ENCODE measurements at regions not wholly inside any gene's neighbourhood (a gene's known extent, or its start where the extent isn't known, plus 50 kb on each side); places are given as distances from the start of the nearest gene placed in this dataset.
A peak's percentile ranks its signal among the peaks of the same experiment; 100 is the strongest.

- TF ChIP-seq GATA3 (IDR thresholded peaks at IDR 0.05; ENCODE audit: low read depth, low read length) (no peak), GATA2 (IDR thresholded peaks at IDR 0.05; ENCODE audit: low read depth, low read length) (no peak)
These were observed 135.0 kb downstream of the URI1 start for GRCh38 chr19:30076751-30077670.

- TF ChIP-seq GATA3 (IDR thresholded peaks at IDR 0.05; ENCODE audit: low read depth, low read length) (no peak), GATA2 (IDR thresholded peaks at IDR 0.05; ENCODE audit: low read depth, low read length) (no peak)
These were observed 135.9 kb downstream of the URI1 start for GRCh38 chr19:30077851-30078355.

- no peak for TF ChIP-seq GATA3 (IDR thresholded peaks at IDR 0.05; ENCODE audit: low read depth, low read length)
- TF ChIP-seq GATA2 (IDR thresholded peaks at IDR 0.05; ENCODE audit: low read depth, low read length), result no peak
These were observed 136.4 kb downstream of the URI1 start for GRCh38 chr19:30078381-30078910.

DNA sequence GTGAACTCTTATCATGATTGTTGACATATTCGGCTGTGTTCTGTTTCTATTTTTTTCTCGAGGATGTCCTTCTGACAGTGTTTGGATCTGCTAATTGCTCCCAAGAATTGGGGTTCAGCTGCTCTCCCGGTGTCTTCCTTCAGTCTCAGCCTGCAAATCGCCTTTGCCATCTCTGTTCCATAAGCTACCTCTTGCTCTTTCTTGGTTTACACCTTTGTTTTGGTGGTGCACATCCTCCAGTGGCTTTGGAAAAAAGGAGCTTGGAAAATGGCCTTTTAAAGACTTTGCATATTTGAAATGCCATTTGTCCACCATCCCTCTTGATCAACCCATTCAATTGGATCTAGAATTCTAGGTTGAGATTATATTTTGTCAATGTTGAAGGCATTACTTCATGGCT, 137.2 kb downstream of the URI1 start:
- TF ChIP-seq GATA2 (IDR thresholded peaks at IDR 0.05; ENCODE audit: low read depth, low read length) (no peak), GATA3 (IDR thresholded peaks at IDR 0.05; ENCODE audit: low read depth, low read length) (no peak)

DNA sequence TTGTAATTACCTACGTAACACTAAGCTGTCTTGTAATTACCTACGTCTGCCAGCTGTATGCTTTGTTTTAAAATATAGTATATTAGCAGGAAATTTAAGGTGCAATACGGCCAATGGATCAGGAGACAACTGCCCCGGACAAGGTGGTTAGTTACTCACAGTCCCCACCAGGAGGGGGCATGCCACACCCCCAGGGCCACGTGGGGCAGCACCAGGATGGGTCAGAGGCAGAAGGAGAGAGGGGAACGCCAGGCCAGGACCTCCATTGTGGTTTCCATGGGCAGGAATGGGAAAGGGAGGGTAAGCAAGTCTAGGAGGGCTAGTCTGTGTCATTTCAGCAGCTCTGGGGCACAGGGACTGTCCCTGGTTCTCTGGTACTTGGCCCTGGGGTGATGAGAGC, 140.1 kb downstream of the URI1 start:
- no peak for TF ChIP-seq GATA3 (IDR thresholded peaks at IDR 0.05; ENCODE audit: low read depth, low read length)

- TF ChIP-seq GATA2 (IDR thresholded peaks at IDR 0.05; ENCODE audit: low read depth, low read length), result no peak
- no peak for TF ChIP-seq GATA3 (IDR thresholded peaks at IDR 0.05; ENCODE audit: low read depth, low read length)
These were observed 140.6 kb downstream of the URI1 start for GRCh38 chr19:30082611-30083010.

GRCh38 chr19:30083125-30083681, 141.2 kb downstream of the URI1 start:
- TF ChIP-seq GATA2 (IDR thresholded peaks at IDR 0.05; ENCODE audit: low read depth, low read length), result no peak
- TF ChIP-seq GATA3 (IDR thresholded peaks at IDR 0.05; ENCODE audit: low read depth, low read length), result no peak

- no peak; the same call in 1 of the 2 replicates for TF ChIP-seq GATA2 (IDR thresholded peaks at IDR 0.05; ENCODE audit: low read depth, low read length)
- TF ChIP-seq GATA3 (IDR thresholded peaks at IDR 0.05; ENCODE audit: low read depth, low read length), result no peak
These were observed 141.7 kb downstream of the URI1 start for GRCh38 chr19:30083701-30084156.

DNA sequence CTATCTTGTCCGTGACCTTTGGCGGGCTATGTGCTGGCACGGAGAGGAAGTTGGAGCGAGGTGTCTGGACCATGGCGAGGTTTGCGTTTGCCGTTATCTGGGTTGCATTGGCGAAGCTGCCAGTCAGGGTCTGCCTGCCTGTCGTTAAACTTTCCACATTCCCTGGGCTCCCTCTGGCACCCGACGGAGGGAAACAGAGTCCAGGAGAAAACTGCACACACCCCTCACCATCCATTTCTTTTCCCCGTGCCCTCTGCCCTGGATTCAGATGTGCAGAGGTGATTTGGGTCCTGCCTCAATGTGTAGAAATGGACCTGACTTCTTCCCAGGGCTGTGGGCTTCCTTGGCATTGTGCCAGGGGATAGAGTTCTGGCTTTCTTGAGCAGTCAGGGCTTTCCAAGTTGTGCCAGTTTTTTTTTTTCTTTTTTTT, 142.4 kb downstream of the URI1 start:
- TF ChIP-seq GATA2 (IDR thresholded peaks at IDR 0.05; ENCODE audit: low read depth, low read length) (peak; percentile 68; the same call in 1 of the 2 replicates), GATA3 (IDR thresholded peaks at IDR 0.05; ENCODE audit: low read depth, low read length) (no peak)

GRCh38 chr19:30085394-30085793, 143.4 kb downstream of the URI1 start:
- TF ChIP-seq GATA3 (IDR thresholded peaks at IDR 0.05; ENCODE audit: low read depth, low read length) (no peak), GATA2 (IDR thresholded peaks at IDR 0.05; ENCODE audit: low read depth, low read length) (no peak)

DNA sequence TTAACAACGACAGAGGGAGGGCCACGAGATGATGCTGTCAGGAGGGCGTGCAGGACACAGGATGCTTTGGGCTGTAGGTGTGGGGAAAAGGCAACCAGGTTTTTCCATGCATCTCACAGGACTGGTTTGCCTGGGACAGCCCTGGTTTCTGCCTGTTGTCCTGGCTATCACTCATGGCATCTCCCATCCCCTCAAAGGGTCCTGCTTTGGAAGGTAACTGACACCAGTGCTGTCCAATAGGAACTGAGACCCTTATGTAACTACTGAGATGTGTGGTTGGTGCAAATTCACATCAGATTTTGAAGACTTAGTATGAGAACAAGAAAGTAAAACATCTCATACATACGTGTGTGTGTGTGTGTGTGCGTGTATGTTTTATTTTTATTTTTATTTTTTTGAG, 144.2 kb downstream of the URI1 start:
- TF ChIP-seq GATA2 (IDR thresholded peaks at IDR 0.05; ENCODE audit: low read depth, low read length), result peak; percentile 74
- TF ChIP-seq GATA3 (IDR thresholded peaks at IDR 0.05; ENCODE audit: low read depth, low read length), result no peak

- no peak for TF ChIP-seq GATA2 (IDR thresholded peaks at IDR 0.05; ENCODE audit: low read depth, low read length)
- TF ChIP-seq GATA3 (IDR thresholded peaks at IDR 0.05; ENCODE audit: low read depth, low read length), result no peak
These were observed 144.9 kb downstream of the URI1 start for GRCh38 chr19:30086916-30087315.

DNA sequence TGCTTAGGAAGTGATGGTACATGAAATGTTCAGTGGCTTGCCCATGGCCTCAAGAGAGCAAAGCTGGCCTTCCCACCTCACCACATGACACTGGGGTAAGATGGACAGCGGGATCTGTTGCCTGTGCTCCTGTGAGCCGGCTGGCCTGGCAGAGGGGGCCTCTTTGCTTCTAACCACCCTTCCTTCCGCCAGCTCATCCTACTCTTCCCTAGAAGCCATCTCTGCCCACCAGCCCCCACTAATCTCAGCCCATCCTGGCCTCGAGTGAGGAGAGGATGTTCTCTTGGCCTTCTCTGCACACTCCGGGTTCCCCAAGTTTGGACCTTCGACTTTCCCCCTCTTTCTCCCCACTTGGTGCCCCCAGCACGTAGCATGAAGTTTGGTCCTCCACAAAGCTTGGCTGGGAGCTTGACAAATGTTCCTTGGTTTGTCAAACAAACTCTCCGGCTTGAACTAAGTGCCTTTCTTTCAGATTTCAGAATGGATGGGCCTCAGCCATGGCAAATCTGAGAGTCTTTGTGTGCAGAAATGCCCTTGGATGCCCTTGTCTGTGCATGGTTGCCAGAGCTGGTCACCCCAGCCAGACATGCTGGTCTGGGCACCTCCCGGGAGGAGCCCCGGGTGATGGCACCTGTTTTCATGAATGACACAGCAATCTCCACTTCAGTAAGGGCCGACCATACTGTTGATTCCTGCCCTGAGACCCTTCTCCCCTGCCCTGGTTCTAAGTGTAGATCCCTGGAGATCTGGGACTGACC, 145.5 kb downstream of the URI1 start:
- no peak for TF ChIP-seq GATA2 (IDR thresholded peaks at IDR 0.05; ENCODE audit: low read depth, low read length)
- TF ChIP-seq GATA3 (IDR thresholded peaks at IDR 0.05; ENCODE audit: low read depth, low read length), result no peak

DNA sequence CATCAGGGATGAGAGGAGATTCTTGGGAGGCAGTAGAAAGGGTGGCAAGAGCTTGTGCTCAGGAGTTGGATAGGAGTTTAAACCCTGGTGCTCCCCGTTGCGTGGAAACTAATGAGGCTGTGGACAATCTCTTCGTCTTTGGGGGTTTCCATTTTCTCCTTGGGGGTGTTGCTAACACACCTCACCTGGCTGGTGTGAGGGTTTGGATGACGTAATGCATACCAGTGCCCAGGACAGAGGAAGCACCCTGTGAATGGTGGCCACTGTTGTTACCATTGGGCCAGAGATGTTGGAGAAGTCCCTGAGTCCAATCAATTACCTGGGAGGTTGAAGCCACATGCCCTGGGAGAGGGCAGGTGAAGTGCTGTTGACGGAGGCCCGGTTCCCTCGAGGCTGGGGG, 146.5 kb downstream of the URI1 start:
- no peak for TF ChIP-seq GATA2 (IDR thresholded peaks at IDR 0.05; ENCODE audit: low read depth, low read length)
- TF ChIP-seq GATA3 (IDR thresholded peaks at IDR 0.05; ENCODE audit: low read depth, low read length), result no peak

Measured in SH-SY5Y (cell line).